DMS153 (cell line): ENCODE measurements at regions not wholly inside any gene's neighbourhood (a gene's known extent, or its start where the extent isn't known, plus 50 kb on each side); places are given as distances from the start of the nearest gene placed in this dataset.

ENCODE experiments used
- DNase-seq: peaks from one replicate; lab custom pipeline; 2025; lab: John Stamatoyannopoulos, UW

DNA sequence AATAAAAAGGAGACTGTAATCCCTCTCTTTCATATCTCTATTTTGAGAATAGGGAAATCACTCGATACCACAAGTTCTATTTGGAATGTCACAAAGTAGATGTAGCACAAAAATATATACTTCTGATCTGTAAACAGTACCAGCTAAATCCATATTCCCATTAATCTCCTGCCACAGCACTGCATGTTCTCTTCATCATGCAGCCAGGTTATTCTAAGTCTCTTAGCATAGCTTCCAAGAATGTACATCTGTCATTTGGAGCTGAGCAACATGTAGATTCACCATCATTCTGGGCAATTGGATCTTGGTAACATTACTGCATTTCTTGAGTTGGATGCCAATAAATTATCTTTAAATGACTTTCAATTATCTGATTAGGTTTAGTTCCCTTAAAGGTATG is 1874.5 kb downstream of the MRPL39 start:
- DNase-seq, result no peak

DNA sequence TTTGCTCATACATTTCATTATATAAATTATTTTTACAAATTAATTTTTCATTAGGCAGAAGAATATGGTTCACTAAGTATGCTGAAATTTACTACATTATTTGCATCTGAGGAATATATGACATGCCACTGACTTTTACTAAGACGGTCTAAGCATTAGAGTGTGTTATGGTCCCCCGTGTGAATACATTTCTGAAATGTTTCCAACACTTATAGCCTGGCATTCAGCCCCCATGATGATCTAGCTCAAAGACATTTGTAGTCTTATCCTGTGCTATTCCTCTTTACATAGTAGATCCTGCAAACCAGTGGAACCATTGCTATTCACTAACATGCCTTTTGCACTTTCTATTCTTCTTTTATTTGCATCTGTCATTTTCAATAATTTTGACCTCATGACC is 1878.0 kb downstream of the MRPL39 start:
- no peak for DNase-seq

DNA sequence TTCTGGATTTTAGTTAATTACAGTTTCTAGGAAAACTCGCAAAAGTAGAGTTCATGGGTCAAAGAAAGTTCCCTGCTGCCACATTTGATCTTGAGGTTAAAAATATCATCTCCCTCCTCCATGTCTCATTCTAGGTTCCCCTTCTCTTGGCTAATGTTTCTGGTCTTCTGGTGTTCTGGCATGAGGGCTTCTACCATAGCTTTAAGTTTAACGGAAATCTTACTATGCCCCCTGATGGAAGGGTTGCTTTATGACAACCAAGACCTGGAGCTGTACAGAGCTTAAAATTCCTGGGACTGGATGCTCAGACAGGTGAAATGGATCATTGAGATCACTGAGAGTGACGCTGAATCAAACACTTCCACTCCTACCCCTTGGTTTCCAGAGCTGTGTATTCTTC is 1881.7 kb downstream of the MRPL39 start:
- DNase-seq, result no peak

DNA sequence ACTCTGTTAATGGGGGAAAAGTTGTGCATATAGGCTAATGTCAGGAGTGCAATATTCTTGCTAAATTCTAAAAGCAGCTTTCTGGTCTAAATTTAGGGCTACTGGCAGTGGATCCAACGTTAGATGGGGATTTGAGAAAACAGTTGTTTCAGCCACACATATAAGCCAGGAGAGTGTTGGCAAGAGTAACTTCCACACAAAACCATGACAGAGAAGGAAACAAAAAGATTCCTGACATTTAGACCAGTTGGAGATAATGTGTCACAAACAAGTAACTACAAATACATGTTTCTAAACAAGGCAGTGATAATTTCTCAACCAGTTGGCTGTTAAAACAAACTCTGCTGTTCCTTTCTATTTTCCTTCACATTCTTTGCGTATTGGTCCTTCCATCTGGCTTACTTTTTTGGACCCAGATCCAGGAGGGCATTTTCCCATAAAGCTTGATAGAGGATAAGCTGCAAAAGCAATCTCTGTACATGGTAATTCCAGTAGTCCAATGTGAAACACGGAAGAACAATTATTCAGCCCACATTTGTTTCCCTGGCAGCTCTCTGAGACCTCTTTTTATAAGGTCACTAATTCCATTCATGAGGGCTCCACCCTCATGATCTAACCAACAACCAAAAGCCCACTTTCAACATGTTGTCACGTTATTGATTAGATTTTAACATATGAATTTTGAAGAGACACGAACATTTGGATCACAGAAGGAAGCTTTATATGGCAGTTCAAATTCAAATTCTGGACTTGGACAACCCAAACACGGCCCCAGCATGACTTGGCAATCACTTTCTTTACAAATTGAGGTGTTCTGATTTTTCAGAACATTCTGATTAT is 1888.6 kb downstream of the MRPL39 start:
- DNase-seq, result no peak

DNA sequence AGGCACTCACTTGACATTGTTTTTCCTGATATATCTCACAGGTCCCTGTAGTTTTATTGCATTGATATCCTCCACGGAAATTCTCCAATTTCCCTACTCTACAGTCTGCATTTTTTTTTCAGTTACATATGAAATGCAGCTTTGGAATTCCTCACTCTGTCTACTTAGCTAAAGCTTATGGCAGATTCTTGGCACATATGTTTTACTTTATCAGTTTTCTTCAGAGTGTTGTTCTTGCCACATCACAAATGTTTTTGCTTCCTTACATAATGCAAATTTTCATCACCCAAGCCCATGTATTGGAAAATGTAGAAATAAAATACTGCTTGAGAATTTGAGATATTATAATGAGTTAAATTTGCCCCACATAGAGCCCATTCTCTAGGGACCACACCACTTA is 1895.1 kb downstream of the MRPL39 start:
- DNase-seq, result no peak

DNA sequence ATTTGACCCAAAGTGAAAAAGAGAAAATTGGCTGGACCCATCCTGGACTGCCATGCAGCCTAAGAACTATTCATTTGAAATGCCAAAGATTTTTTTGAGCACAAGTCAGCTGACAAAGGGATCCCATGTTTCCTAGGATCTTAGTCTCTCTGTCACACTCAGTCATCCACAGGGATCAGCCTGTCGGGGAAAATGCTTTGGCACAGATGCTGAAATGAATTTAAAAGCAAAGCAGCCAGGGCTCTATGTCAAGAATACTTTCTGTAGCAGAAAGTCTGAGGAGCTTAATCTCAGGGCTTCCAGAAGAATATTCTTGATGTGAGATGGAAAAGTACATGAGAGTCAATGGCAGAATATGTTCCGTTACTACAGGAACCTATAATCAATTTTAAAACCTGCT is 1900.8 kb downstream of the MRPL39 start:
- no peak for DNase-seq

DNA sequence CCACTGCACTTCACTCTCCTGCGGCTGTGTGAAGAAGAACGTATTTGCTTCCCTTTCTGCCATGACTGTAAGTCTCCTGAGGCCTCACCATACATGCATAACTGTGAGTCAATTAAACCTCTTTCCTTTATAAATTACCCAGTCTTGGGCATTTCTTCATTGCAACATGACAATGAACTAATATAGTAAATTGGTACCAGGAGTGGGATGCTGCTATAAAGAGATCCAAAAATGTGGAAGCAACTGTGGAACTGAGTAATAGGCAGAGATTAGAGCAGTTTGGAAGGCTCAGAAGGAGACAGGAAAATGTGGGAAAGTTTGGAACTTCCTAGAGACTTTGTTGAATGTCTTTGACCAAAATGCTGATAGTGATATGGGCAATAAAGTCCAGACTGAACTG is 1907.9 kb downstream of the MRPL39 start:
- DNase-seq, result no peak

DNA sequence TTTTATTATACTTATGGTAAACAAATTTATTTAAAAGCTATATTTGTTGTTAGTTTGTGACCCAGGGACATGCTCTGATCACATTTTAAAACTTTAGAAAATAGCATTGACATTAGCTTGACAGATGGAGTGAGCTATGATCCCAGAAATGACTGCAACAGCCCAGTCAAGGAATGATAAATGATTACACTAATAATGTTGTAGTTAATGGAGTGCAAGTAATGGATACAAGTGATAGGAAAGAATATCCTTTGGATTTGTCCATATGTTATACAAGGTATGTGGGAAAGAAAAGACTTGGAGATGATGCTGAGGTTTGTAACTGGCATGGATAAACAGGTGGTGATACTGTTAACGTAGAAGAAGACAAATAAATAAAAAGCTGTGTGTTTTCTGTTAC is 1908.7 kb downstream of the MRPL39 start:
- no peak for DNase-seq

DNA sequence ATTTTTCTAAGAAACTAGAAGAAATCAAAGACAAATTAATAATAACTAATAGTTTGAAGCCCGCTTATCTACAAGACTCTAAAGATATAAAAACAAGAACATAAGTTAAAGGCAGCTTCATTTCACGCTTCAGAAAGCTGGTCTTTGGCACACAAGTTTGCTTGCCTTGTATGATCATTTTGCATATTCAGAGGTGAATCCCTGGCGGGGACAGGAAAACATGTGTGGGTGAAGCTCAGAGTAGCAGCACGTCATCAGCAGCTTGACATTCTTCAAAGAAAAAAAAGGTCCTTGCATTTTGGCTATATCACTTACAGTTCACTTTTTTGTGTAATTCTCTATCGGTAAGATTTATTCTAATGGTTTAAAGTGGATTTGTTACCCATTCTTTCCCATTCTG is 1911.8 kb downstream of the MRPL39 start:
- DNase-seq, result no peak

DNA sequence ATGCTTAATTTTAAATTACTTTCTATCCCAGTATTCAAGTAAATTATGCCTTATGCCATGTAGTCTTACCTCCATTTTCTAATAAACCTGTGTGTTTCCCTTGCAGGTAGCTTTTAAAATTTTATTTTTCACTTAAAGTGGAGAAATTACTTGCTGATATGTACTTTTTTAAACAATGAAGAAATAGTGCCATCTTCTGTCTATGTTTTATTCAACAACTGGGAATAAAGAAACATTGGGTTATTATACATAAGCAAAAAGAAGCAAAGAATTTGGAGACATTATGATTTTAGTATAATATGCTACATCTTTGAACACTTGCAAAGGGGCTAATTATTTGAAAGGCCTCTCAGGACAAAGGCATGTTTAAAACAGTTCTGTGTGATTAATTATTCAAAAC is 1912.9 kb downstream of the MRPL39 start:
- DNase-seq, result no peak

DNA sequence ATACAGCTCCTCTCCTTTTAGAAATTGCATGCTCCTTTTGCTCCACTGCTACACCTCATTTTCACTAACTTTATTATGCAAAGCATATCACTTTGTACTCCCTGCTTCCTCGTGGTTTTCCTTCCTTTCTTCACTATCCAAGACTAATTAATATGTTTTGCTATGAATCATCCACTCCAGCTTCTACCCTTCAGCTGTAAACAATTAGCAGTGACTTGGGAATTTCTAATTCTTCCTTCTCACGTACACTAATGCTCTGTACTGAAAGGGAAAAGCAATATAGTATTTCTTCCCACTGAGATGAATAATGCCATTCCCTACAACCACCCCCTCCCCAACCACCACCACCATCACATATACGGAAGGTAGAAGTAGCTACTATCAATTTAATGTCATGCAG is 1917.0 kb downstream of the MRPL39 start:
- DNase-seq, result no peak

DNA sequence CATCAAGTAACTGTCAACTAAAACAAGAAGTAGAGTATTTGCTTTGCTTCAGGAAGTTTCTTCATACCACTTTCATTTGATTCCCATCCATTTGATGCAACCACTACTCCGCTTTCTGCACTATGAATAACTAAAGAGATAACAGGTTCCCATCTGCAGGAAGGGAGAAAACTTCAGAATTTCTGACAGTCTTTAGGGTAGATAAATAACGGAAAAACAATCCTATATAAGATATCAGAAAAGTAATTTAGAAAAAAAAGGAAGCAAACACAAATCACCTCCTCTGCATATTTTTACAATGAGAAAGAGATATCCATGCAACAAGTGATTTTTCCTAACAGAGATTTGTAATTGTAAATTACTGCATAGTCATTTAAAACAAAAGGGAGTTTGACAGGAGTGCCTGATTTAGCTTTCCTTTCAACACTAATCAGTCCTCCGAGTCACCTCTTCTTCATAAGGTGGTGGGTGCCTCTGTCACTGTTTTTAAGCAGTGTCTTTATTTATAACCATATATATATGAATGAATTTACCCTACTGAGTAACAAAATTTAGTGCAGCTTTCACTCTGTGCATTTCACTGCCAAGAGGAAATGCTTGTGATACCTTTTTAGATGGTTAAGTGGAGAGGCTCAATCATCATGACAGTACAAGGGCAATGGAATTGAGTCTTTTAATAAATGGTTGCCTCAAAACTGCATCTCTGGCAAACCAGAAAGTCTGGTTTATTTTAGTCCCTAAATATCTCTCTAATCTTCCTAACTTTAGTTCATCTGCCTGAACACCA is 1920.4 kb downstream of the MRPL39 start:
- DNase-seq, result no peak

DNA sequence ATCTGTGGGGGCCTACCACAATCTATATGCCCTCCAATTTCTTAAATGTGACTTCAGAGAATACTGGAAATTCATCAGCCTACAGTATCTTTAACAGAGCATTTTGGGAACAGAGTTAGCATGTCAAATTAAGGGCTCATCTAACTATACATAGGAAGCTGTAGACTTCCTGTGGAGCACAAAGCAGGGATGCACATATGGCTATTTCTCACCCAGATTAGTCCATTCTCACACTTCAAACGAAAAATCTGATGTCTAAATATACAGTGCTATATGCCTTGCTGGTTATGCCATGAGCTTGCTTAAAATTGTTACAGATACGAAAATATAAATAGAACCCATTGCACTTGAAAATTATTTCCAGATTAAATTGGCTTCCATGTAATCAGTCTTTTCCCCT is 1922.8 kb downstream of the MRPL39 start:
- no peak for DNase-seq

DNA sequence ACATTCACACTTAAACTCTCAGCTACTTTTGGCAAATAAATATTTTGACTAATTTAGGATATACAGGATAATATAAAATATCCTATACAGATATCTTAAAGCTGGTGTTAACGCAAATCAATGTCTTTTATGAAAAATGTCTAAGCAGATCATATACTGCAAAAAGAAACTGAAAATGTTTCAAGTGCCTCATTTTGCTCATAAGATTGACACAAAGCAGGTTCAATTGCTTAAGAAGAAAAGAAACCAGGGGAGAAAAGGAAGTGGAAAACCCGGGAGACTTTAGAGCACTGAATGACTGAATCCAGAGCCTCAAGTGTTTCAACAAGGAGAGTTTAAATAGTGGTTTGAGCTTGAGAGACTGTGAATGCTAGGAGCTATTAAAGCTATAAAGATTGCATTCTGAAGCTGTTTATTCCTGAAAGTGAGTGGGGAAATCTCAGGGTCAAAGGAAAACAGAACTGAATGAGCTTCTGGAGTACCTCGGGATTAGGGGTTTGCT is 1943.0 kb downstream of the MRPL39 start:
- DNase-seq, result no peak

DNA sequence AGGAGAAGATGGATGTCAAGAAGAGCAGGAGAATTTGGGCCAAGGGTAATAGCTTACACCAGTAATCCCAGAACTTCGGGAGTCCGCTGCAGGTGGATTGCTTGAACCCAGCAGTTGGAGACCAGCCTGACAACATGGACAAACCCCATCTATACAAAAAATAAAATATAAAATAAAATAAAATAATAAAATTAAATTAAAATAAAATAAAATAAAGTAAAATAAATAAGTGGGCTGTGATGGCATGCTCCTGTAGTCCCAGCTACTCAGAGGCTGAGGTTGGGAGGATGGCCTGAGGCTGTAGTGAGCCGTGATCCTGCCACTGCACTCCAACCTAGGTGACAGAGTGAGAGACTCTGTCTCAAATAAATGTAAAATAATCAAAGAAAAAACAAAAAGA is 1946.7 kb downstream of the MRPL39 start:
- no peak for DNase-seq

DNA sequence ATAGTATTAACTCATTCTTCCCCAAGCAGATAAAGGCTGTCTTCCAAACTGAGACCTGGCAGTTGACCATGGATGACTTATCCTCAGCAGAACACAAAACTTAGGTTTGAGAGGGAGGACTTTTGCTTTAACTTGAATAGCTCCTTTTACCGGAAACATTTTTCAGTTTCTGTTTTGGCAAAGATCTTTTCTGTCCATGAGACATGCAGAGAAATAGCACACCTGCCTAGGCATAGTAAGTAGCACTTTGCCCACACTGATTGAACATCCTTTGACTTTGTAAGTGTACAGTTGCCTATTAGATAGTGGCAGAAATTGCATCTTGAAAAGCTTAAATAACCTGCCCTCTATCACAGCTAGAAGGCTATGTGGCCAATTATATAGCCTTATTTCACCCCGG is 1962.5 kb downstream of the MRPL39 start:
- DNase-seq, result no peak

DNA sequence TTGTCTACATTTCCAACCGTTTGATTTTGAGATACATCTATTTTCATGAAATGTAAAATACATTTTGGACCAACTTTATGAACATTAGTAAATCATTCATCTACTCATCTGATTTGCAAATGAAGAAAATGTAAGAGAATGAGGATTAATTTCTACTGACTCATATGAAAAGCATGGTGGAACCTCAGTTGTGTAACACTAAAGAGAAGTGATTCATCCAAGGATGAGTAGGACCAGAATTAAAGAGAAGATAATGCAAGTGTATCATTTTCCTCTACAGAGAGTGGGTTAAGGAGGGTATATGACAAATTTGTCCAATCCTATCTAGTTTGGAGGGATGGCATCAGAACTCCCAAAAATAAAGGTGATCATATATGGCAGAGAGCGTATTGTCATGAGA is 1967.6 kb downstream of the MRPL39 start:
- DNase-seq, result no peak

DNA sequence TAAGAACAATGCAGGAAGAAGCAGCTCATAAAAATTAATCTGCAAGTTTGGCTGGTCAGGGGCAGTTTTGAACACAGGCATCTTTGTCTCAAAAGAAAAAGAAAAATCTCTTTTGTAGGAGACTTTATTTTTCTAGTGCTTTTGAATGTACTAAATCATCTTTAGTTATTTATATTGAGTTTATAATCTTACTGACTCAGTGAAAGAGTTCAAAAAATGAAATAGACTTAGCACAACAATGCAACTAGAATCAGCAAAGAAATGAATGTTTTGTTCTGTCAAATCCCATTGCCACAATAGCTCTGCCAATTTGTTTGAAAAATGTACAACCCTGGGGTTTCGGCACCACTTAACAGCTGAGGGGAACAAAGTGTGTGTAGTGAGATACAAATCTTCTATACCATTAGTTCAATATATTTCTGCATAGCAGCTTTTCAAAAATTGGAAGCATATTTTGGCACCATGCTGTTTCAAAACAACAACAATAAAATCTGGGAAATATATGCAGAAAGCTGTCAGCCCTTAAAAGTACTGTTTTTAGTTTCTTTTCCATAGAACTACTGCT is 1969.1 kb downstream of the MRPL39 start:
- no peak for DNase-seq

DNA sequence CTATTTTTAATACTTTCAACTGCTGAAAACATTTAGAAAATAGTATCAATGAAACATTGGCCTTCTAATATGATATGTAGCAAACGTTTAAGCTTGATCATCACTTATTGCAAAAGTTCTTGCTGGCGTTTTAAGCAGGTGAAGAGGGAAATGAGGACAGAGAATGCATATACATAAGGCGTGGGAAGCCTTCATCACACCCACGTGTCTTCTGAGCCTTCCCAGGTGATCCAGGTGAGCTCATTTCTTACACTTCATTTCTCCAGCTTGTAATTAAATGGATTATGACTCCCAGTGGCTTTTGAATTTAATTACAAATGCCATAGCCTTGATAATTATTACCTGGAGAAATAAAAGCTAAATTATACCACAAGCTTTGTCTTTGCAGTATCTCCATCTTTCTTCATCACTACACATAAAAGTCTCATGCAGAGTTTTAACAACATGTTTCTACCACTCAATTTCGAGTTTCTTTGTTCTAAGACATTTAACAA is 1973.8 kb downstream of the MRPL39 start:
- no peak for DNase-seq

DNA sequence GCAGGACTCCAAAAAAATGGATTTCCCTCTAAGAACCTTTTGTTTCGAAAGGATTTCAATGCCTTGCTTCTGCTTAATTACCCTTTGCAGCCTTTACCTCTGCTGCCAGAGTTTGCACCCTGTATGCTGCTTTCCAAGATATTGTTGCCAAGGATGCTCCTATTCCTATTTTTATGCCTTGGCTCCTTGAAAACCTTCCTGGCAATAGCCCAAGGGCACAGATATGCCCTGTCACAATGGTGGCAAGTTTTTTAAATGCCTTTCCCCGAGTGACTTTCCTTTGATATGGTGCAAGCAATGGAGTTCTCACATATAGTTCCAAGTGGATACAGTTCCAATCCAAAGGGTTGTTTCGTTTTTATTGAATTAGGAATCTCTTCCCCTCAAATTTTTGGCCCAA is 1983.0 kb downstream of the MRPL39 start:
- no peak for DNase-seq

DNA sequence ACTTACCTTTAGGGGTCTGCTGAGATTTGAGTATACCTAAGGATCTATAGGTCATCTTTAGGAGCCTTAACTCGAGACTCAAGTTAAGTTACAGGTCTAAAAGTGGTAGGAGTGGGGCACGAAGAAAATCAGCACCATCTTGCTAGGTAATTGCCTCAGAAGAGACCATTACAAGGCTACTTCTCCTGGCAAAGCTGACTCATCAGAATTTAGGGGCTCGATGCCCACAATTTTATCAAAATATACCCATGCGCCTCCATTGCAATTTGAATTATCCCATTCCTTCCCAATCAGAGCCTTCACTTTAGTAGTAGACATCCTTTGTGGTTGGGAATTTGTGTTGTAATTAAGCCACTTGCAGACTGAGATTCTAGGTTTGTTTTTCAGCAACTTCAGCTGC is 1994.3 kb downstream of the MRPL39 start:
- no peak for DNase-seq

DNA sequence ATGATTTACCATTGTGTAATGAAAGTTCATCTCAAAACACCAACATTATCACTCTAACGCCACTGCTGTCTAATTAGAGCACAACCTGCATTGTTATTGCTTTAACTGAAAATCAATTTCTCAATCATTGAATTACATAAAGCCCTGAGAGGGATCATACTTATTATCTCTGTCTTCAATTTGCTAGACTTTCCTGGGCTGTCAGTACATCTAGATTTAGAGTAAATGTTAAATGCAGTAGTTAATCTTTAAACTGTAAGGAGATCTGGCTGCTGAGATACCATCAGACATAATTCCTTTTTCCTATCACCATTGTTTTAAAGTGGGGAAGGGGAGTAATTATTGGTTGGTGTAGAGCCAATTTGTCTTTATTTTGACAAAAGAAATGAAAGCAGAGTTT is 1995.1 kb downstream of the MRPL39 start:
- no peak for DNase-seq
